Hepatocyte (in vitro differentiated cells): ENCODE measurements at regions not wholly inside any gene's neighbourhood (a gene's known extent, or its start where the extent isn't known, plus 50 kb on each side); places are given as distances from the start of the nearest gene placed in this dataset.
A peak's percentile ranks its signal among the peaks of the same experiment; 100 is the strongest.

Source experiments
- EZH2 ChIP-seq: fragments of 200-600 bp; sonication (generic); IDR thresholded peaks from 2 replicates; pipeline ENCODE4 v1.6.1; 2016; ENCODE audit warnings: antibody characterized with exemption, mild to moderate bottlenecking, borderline replicate concordance
- EZH2phosphoT487 ChIP-seq: fragments of 200-600 bp; sonication (generic); IDR thresholded peaks from one replicate; pipeline ENCODE4 v1.6.1; 2018; ENCODE audit warnings: antibody characterized with exemption, mild to moderate bottlenecking, low read depth, moderate library complexity; ENCODE audit not compliant: unreplicated experiment, severe bottlenecking
- TF ChIP-seq, protein P1 (sequence below): fragments of 200-600 bp; sonication (generic); IDR thresholded peaks from 2 replicates; pipeline ENCODE4 v1.5.1; 2016; ENCODE audit warnings: antibody characterized with exemption, mild to moderate bottlenecking; ENCODE audit not compliant: poor library complexity

DNA sequence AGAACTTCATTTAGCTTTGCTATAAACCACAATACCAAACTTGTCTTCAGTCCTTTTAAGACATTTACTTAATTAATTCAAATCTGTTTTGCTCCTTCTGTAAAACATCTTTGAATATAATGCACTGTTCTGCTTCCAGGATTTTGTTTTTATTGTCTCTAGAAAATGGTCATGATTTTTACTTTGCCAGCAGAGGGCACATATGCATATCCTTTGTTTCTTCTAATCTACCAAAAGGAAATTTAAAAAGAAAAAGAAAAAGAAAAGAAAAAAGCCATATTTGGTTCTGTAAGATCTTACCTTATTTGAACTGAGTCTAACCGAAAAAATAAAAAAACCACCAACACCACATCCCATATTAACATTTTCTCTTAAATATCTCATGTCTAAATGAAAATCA is 101.9 kb upstream of the CCSER1 start:
- TF ChIP-seq, protein P1, sequence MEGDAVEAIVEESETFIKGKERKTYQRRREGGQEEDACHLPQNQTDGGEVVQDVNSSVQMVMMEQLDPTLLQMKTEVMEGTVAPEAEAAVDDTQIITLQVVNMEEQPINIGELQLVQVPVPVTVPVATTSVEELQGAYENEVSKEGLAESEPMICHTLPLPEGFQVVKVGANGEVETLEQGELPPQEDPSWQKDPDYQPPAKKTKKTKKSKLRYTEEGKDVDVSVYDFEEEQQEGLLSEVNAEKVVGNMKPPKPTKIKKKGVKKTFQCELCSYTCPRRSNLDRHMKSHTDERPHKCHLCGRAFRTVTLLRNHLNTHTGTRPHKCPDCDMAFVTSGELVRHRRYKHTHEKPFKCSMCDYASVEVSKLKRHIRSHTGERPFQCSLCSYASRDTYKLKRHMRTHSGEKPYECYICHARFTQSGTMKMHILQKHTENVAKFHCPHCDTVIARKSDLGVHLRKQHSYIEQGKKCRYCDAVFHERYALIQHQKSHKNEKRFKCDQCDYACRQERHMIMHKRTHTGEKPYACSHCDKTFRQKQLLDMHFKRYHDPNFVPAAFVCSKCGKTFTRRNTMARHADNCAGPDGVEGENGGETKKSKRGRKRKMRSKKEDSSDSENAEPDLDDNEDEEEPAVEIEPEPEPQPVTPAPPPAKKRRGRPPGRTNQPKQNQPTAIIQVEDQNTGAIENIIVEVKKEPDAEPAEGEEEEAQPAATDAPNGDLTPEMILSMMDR, result peak; percentile 56
- TF ChIP-seq EZH2phosphoT487 (no peak), EZH2 (no peak)
